GM19452 (cell line): ENCODE measurements at regions not wholly inside any gene's neighbourhood (a gene's known extent, or its start where the extent isn't known, plus 50 kb on each side); places are given as distances from the start of the nearest gene placed in this dataset.

Source experiments
- ATAC-seq: cut with Tn5 transposase; IDR thresholded peaks from one replicate; pipeline ENCODE4 v1.9.1; 2021; ENCODE audit not compliant: unreplicated experiment

GRCh38 chr13:22112956-22113745, 442.3 kb downstream of the FGF9 start:
- ATAC-seq, result no peak

GRCh38 chr13:22114630-22115311, 443.9 kb downstream of the FGF9 start:
- ATAC-seq, result peak; percentile 91

- no peak for ATAC-seq
These were observed 447.3 kb downstream of the FGF9 start for GRCh38 chr13:22118158-22118557.

DNA sequence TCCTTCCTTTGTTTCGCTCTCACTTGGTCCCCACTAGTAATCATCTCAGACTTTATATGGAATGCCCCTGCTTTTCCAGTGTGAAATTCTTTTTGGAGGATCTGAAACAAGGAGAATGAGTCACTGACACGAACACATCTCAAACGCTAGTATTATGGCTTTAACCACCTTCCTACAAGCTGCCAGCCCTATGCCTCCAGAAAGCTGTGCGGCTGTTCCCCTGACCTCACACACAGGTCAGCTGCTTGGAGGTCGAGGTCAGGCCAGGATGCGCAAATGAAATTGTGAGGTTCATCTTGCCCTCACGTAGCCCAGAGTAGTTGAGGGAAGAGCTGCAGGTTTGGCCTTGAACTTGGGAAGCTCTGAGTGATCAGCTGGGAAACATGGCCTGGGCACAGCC, 449.8 kb downstream of the FGF9 start:
- no peak for ATAC-seq

GRCh38 chr13:22121146-22121739, 450.4 kb downstream of the FGF9 start:
- ATAC-seq, result no peak

DNA sequence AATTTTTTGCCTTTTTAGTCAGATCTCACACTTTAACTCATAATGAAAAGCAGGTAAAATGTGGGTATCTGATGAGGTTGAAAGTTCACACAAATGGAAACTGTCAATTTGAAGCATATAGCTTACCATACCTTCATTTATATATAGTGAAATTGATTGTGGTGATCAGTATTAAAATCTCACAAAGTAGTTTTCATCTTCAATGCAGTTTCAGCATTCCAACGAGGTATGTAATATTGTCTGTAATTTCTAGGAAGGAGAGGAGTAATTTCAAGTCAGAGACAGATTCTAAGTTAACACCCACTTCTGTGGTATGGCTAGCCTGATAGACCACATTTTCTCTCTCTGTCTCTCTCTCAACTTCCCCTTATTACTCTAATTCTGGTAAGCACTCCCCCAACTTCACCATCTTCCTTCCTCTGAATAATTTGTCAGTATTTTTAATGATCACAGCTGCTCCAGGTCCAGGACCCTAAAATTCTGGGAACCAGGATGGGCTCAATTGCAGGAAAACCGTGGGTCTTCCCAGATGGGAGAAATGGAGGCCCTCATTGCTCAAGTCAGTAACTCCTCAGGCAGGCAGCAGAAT, 455.7 kb downstream of the FGF9 start:
- ATAC-seq, result peak; percentile 94

- ATAC-seq, result no peak
These were observed 456.6 kb downstream of the FGF9 start for GRCh38 chr13:22127277-22128164.

- no peak for ATAC-seq
These were observed 457.9 kb downstream of the FGF9 start for GRCh38 chr13:22128441-22129408.

DNA sequence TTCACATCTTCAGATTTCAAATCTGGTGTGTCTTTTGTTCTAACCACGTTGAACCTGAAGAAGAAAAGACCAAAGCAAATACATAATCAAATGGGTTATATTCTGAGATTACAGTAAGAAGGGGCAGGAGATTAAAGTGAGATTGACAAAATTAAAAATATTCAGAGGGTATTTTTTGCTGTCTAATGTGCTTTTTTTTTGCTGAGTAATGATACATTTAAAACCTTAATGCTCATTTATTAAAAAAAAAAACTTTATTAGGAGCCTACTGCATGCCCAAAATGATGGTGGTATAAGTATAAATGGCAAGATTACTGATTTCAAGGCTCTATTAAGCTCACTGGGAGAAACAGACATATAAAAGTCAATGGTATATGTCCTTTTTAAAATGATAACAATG, 459.4 kb downstream of the FGF9 start:
- ATAC-seq, result no peak

GRCh38 chr13:22134261-22134660, 463.4 kb downstream of the FGF9 start:
- ATAC-seq, result no peak

- ATAC-seq, result no peak
These were observed 464.6 kb downstream of the FGF9 start for GRCh38 chr13:22135446-22135845.

- no peak for ATAC-seq
These were observed 466.6 kb downstream of the FGF9 start for GRCh38 chr13:22137361-22138050.

DNA sequence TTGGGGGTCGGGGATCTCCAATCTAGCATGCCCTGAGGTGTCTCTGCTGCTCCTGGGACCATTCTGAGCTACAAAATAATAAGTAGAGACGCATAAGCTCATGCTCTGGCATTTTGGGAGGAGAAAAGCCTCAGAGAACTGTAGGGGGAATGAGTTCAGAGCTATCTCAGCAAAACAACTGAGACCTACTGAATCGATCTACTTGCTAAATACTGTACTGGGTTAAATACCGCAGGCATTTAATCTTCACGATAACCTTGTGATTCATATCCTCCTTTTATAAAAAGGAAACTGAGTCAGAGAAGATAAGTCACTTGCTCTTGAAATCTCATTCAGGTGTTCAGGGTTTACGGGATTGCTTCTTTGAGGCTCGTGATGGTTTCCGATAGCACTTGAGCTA, 468.1 kb downstream of the FGF9 start:
- no peak for ATAC-seq

DNA sequence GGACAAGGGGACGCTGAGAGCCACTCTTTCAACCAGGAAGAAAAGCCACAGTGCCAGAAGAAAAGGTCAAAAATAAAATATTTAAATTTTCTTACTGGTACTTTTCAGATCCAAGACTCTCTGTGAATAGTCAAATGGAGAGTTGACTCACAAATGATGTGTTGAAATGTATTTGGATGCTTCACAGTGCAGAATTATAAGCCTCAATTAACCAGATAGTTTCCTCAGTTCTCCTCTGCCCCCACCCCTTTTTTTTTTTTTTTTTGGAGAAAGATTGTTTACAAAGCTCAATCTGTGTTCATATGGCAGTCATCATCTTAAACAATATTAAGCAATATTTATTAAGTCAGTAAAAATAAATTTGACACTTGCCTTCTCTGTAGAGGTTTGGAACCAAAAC, 470.8 kb downstream of the FGF9 start:
- ATAC-seq, result no peak

- ATAC-seq, result no peak
These were observed 472.8 kb downstream of the FGF9 start for GRCh38 chr13:22143671-22144070.

GRCh38 chr13:22144806-22145205, 473.9 kb downstream of the FGF9 start:
- no peak for ATAC-seq

DNA sequence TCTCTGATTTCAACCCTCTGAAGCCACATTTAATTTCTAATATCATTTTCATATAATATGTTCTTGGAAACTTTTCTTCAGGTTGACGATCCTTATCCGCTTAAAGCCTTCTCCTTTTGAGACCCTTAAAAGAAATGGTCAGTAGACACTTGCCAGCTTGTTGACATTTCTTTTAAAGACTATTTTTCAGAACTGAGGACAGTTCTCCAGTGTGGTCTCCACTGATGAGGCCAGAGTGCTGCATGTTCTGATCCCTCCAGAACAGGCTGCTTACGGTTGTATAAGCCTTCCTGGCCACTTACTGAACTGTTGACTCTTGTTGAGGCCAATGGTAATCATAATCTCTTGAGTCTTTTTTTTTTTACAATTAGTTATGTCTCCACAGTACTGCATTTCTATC, 477.3 kb downstream of the FGF9 start:
- no peak for ATAC-seq

DNA sequence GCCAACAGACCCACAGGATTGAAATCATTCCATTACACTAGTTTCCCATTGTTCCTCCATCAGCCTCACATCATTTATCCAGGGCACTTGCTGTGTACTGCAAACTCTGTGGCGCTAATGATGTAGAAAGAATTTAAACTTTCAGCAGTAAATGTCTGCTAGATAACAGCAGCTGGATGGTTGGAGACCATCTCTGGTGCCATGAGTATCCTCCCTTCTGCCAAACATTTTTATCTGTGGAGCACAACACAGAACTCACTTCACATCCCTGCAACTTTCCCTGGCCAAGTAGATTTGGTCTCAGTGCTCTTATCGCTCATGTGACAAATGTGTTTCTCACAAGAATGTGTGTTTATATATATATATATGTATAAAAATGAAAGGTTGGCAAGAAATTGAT, 481.9 kb downstream of the FGF9 start:
- no peak for ATAC-seq

- ATAC-seq, result no peak
These were observed 483.2 kb downstream of the FGF9 start for GRCh38 chr13:22154041-22154440.
